DOHH2 (cell line): ENCODE measurements at regions not wholly inside any gene's neighbourhood (a gene's known extent, or its start where the extent isn't known, plus 50 kb on each side); places are given as distances from the start of the nearest gene placed in this dataset.

ENCODE experiments used
- H3F3A ChIP-seq: fragments of 200-600 bp; sonication (generic), shearing (Covaris generic); 2 replicates; pipeline ENCODE4 v1.6.0; 2016; ENCODE audit warnings: antibody characterized with exemption, mild to moderate bottlenecking; ENCODE audit not compliant: control insufficient read depth, insufficient read depth
- H3K27ac ChIP-seq: fragments of 200-600 bp; sonication (generic); 2 replicates; pipeline ENCODE4 v1.5.1; 2014; ENCODE audit warnings: low read depth, mild to moderate bottlenecking, low read length, moderate library complexity
- H3K27me3 ChIP-seq: fragments of 200-600 bp; sonication (generic); 2 replicates; pipeline ENCODE4 v1.6.1; 2014; ENCODE audit warnings: mild to moderate bottlenecking, low read length, mixed read lengths; ENCODE audit not compliant: control insufficient read depth
- H3K36me3 ChIP-seq: fragments of 200-600 bp; sonication (generic); 2 replicates; pipeline ENCODE4 v1.6.1; 2014; ENCODE audit warnings: mild to moderate bottlenecking, low read length, moderate library complexity, mixed read lengths; ENCODE audit not compliant: control insufficient read depth
- H3K4me1 ChIP-seq: fragments of 200-600 bp; sonication (generic); 2 replicates; pipeline ENCODE4 v1.6.1; 2014; ENCODE audit warnings: mild to moderate bottlenecking, low read length, mixed read lengths; ENCODE audit not compliant: control insufficient read depth
- H3K4me2 ChIP-seq: fragments of 200-600 bp; sonication (generic); 2 replicates; pipeline ENCODE4 v1.6.0; 2014; ENCODE audit warnings: mild to moderate bottlenecking, low read length, moderate library complexity
- H3K4me3 ChIP-seq: fragments of 200-600 bp; sonication (generic); 2 replicates; pipeline ENCODE4 v1.5.1; 2014; ENCODE audit warnings: mild to moderate bottlenecking, low read length, mixed read lengths
- H3K79me2 ChIP-seq: fragments of 200-600 bp; sonication (generic); 2 replicates; pipeline ENCODE4 v1.6.1; 2014; ENCODE audit warnings: mild to moderate bottlenecking, low read length, mixed read lengths; ENCODE audit not compliant: control insufficient read depth
- H3K9me2 ChIP-seq: fragments of 200-600 bp; sonication (generic); replicated peaks from 2 replicates; pipeline ENCODE4 v1.6.1; 2014; ENCODE audit warnings: mild to moderate bottlenecking, low read length, mixed read lengths; ENCODE audit not compliant: control insufficient read depth
- H3K9me3 ChIP-seq: fragments of 200-600 bp; sonication (generic); 2 replicates; pipeline ENCODE4 v1.6.1; 2014; ENCODE audit warnings: antibody characterized with exemption, low read length, mixed read lengths; ENCODE audit not compliant: control insufficient read depth, insufficient read depth
- H4K20me1 ChIP-seq: fragments of 200-600 bp; sonication (generic); 2 replicates; pipeline ENCODE4 v1.6.0; 2014; ENCODE audit warnings: low read depth, mild to moderate bottlenecking, antibody characterized with exemption, low read length, moderate library complexity; ENCODE audit not compliant: control insufficient read depth, insufficient read depth
- EZH2phosphoT487 ChIP-seq: fragments of 200-600 bp; sonication (generic); IDR thresholded peaks from 2 replicates; pipeline ENCODE4 v1.6.1; 2017; ENCODE audit warnings: borderline replicate concordance, mild to moderate bottlenecking, antibody characterized with exemption, low read length, moderate library complexity, mixed read lengths
- TF ChIP-seq, protein P1 (sequence below): fragments of 200-600 bp; sonication (generic); IDR thresholded peaks from one replicate; pipeline ENCODE4 v1.5.1; 2014; ENCODE audit warnings: antibody characterized with exemption, mild to moderate bottlenecking, low read depth, low read length; ENCODE audit not compliant: poor library complexity, severe bottlenecking

DNA sequence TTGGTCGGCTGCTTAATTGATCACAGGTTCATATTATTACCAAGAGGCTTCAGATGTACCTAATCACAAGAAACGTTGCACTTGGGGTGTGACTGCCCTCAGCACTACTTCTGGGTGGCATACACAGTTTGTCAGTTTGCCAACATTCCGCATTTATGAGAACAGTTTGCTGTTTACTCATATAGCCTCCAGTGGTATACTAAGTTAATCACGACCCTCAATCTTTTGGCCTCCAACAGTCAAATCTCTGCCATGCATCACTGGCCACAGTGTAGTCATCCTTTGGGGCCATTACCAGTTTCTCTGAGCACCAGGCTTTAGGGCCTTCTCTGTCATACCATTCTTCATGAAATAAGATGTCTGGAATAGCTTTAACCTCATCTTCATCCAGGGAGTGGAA is 62.8 kb upstream of the BCL9 start:
- Histone ChIP-seq H3K4me2 (no peak overlapping the region), H3K4me1 (no peaks in the 10 kb centered on the region)
- TF ChIP-seq EZH2phosphoT487 = no peak
- TF ChIP-seq, protein P1, sequence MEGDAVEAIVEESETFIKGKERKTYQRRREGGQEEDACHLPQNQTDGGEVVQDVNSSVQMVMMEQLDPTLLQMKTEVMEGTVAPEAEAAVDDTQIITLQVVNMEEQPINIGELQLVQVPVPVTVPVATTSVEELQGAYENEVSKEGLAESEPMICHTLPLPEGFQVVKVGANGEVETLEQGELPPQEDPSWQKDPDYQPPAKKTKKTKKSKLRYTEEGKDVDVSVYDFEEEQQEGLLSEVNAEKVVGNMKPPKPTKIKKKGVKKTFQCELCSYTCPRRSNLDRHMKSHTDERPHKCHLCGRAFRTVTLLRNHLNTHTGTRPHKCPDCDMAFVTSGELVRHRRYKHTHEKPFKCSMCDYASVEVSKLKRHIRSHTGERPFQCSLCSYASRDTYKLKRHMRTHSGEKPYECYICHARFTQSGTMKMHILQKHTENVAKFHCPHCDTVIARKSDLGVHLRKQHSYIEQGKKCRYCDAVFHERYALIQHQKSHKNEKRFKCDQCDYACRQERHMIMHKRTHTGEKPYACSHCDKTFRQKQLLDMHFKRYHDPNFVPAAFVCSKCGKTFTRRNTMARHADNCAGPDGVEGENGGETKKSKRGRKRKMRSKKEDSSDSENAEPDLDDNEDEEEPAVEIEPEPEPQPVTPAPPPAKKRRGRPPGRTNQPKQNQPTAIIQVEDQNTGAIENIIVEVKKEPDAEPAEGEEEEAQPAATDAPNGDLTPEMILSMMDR = no peak

DNA sequence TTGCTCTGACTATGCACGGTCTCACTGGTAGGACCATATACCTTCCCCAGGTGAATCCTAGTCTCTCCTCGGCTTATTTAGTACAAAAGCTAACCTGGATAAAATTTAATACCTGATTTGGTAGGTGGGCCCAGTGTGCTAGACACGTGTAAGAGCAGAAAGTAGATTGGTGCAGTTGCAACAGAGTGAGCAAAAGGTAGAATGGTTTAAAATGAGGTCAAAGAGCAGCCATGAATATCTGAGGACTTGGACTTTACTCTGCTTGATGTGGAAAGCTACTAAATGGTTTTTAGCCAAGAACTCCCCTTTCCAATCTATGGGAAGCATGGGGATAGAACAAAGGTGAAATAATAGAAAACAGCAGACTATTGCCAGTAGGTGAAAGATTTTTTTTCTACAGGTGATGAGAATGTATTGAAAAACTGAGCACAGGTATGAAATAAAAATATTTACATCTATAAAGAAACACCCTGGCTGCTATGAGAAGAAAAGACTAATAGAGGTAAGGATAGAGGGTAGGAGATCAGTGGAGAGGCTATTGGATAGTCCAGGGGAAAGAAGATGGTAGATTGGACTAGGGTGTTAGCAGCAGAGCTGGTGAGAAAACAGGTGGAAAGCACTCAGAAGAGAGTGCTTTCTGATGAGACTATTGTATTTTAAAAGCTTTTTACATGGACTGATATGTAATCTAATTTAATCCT is 61.3 kb upstream of the BCL9 start:
- no peak overlapping the region for H3K27ac ChIP-seq
- H3K4me2 ChIP-seq = no peak overlapping the region
- H3K27me3 ChIP-seq = no peaks in the 10 kb centered on the region
- no peaks in the 10 kb centered on the region for H3F3A ChIP-seq
- no peaks in the 10 kb centered on the region for H3K9me2 ChIP-seq
- H3K4me1 ChIP-seq = no peaks in the 10 kb centered on the region
- no peaks in the 10 kb centered on the region for H3K9me3 ChIP-seq
- no peaks in the 10 kb centered on the region for H4K20me1 ChIP-seq
- no peaks in the 10 kb centered on the region for H3K36me3 ChIP-seq
- TF ChIP-seq, protein P1 = no peak
- no peak for TF ChIP-seq EZH2phosphoT487
- H3K79me2 ChIP-seq = no peaks in the 10 kb centered on the region
- H3K4me3 ChIP-seq = no peak overlapping the region

More for the DNA sequence above, 62.8 kb upstream of the BCL9 start:
- no peaks in the 10 kb centered on the region for H4K20me1 ChIP-seq
- H3K4me3 ChIP-seq = no peak overlapping the region
- H3K9me2 ChIP-seq = no peaks in the 10 kb centered on the region
- H3K79me2 ChIP-seq = no peaks in the 10 kb centered on the region
- H3F3A ChIP-seq = no peaks in the 10 kb centered on the region
- no peaks in the 10 kb centered on the region for H3K9me3 ChIP-seq
- H3K36me3 ChIP-seq = no peaks in the 10 kb centered on the region
- H3K27me3 ChIP-seq = no peaks in the 10 kb centered on the region
- no peak overlapping the region for H3K27ac ChIP-seq

DNA sequence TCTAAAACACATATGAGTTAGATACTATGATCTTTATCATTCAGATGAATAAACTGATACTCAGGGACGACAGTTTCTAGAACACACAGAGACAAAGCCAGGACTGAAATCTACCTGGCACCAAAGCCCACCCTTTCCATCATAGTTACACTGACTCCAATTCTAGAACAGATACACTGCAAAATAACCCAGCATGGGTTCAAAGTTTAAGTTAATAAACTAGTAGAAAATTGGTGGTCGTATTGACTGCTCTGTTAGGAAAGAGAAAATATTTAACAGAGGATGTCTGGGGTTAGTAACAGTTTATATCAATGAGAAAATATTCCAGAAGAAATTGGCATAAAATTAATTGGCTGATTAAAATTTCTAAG is 60.8 kb upstream of the BCL9 start:
- Histone ChIP-seq H3K27me3 (no peaks in the 10 kb centered on the region), H3K36me3 (no peaks in the 10 kb centered on the region), H3K9me2 (no peaks in the 10 kb centered on the region), H3F3A (no peaks in the 10 kb centered on the region), H3K4me1 (no peaks in the 10 kb centered on the region), H3K27ac (no peak overlapping the region), H3K9me3 (no peaks in the 10 kb centered on the region), H3K4me3 (no peak overlapping the region), H3K79me2 (no peaks in the 10 kb centered on the region), H3K4me2 (no peak overlapping the region), H4K20me1 (no peaks in the 10 kb centered on the region)
- TF ChIP-seq EZH2phosphoT487 = no peak

DNA sequence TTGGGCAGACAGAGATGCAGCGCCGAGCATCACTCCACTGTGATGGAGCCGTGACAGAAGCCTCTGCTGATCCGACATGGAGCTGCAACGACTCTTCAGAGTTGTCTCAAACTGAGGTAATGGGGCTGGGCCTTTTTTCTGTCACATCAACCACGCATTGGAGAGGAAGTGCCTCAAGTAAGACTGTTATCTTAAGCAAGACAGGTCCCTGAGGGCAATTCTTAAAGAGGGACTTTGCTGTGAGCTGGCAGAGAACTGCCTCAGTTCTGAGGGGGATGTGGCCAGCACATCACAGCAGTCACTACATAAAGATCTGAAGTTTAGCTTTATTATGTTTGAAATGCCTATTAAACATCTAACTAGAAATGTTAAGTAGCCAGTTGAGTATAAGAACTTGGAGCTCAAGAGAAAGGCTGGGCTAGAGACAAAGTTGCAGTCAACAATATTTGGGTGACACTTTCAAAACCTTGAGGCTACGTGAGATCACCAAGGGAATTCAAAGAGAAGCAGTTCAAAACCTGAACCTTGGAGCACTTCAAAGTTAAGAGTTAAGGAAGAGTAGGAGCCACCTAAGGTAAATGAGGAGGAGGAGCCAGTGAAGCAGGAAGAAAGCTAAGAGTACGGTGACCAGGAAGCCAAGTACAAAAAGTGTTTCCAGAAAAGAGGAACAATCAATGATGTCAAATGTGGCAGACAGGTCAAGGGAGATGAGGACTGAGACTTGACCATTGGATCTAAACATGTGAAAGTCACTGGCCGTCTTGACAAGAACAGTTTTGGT is 54.2 kb upstream of the BCL9 start:
- no peaks in the 10 kb centered on the region for H3K4me1 ChIP-seq
- H3K9me3 ChIP-seq = no peaks in the 10 kb centered on the region
- TF ChIP-seq, protein P1 = no peak
- no peak for TF ChIP-seq EZH2phosphoT487
- no peak overlapping the region for H3K4me2 ChIP-seq
- no peaks in the 10 kb centered on the region for H3F3A ChIP-seq
- no peaks in the 10 kb centered on the region for H3K27me3 ChIP-seq
- H3K4me3 ChIP-seq = no peak overlapping the region
- H4K20me1 ChIP-seq = no peaks in the 10 kb centered on the region
- no peaks in the 10 kb centered on the region for H3K79me2 ChIP-seq
- H3K9me2 ChIP-seq = no peaks in the 10 kb centered on the region
- H3K27ac ChIP-seq = no peak overlapping the region
- no peaks in the 10 kb centered on the region for H3K36me3 ChIP-seq
